Upper lobe of right lung (tissue), 1 donor: ENCODE measurements at regions not wholly inside any gene's neighbourhood (a gene's known extent, or its start where the extent isn't known, plus 50 kb on each side); places are given as distances from the start of the nearest gene placed in this dataset.

ENCODE experiments used
- ATAC-seq: fragments of 200-7000 bp; cut with Tn5 transposase; one replicate; pipeline ENCODE4 v1.9.1; 2020; ENCODE audit warnings: mild to moderate bottlenecking, moderate library complexity
- DNase-seq: peaks from one replicate; pipeline ENCODE4 v3.0.0-alpha.2; 2020
- H3K27ac ChIP-seq: fragments of 200-600 bp; one replicate; pipeline ENCODE4 v1.8.0; 2022
- H3K27me3 ChIP-seq: fragments of 200-600 bp; one replicate; pipeline ENCODE4 v1.8.0; 2022; ENCODE audit warnings: mild to moderate bottlenecking
- H3K36me3 ChIP-seq: fragments of 200-600 bp; one replicate; pipeline ENCODE4 v1.8.0; 2022
- H3K4me1 ChIP-seq: fragments of 200-600 bp; one replicate; pipeline ENCODE4 v1.8.0; 2022
- H3K4me3 ChIP-seq: fragments of 200-600 bp; one replicate; pipeline ENCODE4 v1.8.0; 2022; ENCODE audit warnings: mild to moderate bottlenecking
- H3K9me3 ChIP-seq: fragments of 200-600 bp; one replicate; pipeline ENCODE4 v1.8.0; 2022
- CTCF ChIP-seq: fragments of 200-600 bp; IDR thresholded peaks from one replicate; pipeline ENCODE4 v1.8.0; 2022; ENCODE audit warnings: antibody characterized with exemption
- intact Hi-C: fragments of 100-400 bp; cut with DNase I; formaldehyde crosslinking; loops from one replicate; pipeline ENCODE4 v1.11.0; 2022
- donor health status: DM: no; HTN: yes; CAD: no; lungs with severe emphysema.

GRCh38 chr4:36493251-36493650, 211.8 kb downstream of the DTHD1 start:
- Histone ChIP-seq H3K27me3 (no peaks in the 10 kb centered on the region), H3K4me3 (no peak overlapping the region), H3K27ac (no peak overlapping the region), H3K36me3 (no peaks in the 10 kb centered on the region), H3K9me3 (no peaks in the 10 kb centered on the region), H3K4me1 (no peaks in the 10 kb centered on the region)
- intact Hi-C loops, result no loop called here
- ATAC-seq (no peak), DNase-seq (no peak)
- no peak for TF ChIP-seq CTCF

- no peak overlapping the region for H3K27ac ChIP-seq
- DNase-seq (no peak), ATAC-seq (no peak)
- H3K4me3 ChIP-seq, result no peak overlapping the region
- H3K36me3 ChIP-seq, result no peaks in the 10 kb centered on the region
- H3K27me3 ChIP-seq, result no peaks in the 10 kb centered on the region
- H3K9me3 ChIP-seq, result no peaks in the 10 kb centered on the region
- no peak for TF ChIP-seq CTCF
- intact Hi-C loops, result no loop called here
- no peaks in the 10 kb centered on the region for H3K4me1 ChIP-seq
Observed at GRCh38 chr4:36494016-36494415, 212.6 kb downstream of the DTHD1 start.

GRCh38 chr4:36494747-36495146, 213.3 kb downstream of the DTHD1 start:
- no peak for DNase-seq
- Histone ChIP-seq H3K27ac (no peak overlapping the region), H3K4me1 (no peaks in the 10 kb centered on the region), H3K36me3 (no peaks in the 10 kb centered on the region), H3K4me3 (no peak overlapping the region), H3K9me3 (no peaks in the 10 kb centered on the region), H3K27me3 (no peaks in the 10 kb centered on the region)
- no peak for TF ChIP-seq CTCF
- ATAC-seq, result no peak
- intact Hi-C loops, result no loop called here

- DNase-seq (no peak), ATAC-seq (no peak)
- H3K4me3 ChIP-seq, result no peak overlapping the region
- no peaks in the 10 kb centered on the region for H3K9me3 ChIP-seq
- no peak overlapping the region for H3K27ac ChIP-seq
- H3K4me1 ChIP-seq, result no peaks in the 10 kb centered on the region
- intact Hi-C loops, result no loop called here
- H3K27me3 ChIP-seq, result no peaks in the 10 kb centered on the region
- H3K36me3 ChIP-seq, result no peaks in the 10 kb centered on the region
- no peak for TF ChIP-seq CTCF
Observed at GRCh38 chr4:36502350-36502749, 220.9 kb downstream of the DTHD1 start.

- ATAC-seq, result no peak
- no peak overlapping the region for H3K4me3 ChIP-seq
- H3K27ac ChIP-seq, result no peak overlapping the region
- no peaks in the 10 kb centered on the region for H3K27me3 ChIP-seq
- no peaks in the 10 kb centered on the region for H3K4me1 ChIP-seq
- TF ChIP-seq CTCF, result no peak
- no peaks in the 10 kb centered on the region for H3K9me3 ChIP-seq
- DNase-seq, result no peak
- no peaks in the 10 kb centered on the region for H3K36me3 ChIP-seq
- intact Hi-C loops, result no loop called here
Observed at GRCh38 chr4:36508394-36508793, 227.0 kb downstream of the DTHD1 start.

GRCh38 chr4:36509845-36510244, 228.4 kb downstream of the DTHD1 start:
- no peak for TF ChIP-seq CTCF
- H3K27me3 ChIP-seq, result no peaks in the 10 kb centered on the region
- no peak for ATAC-seq
- H3K36me3 ChIP-seq, result no peaks in the 10 kb centered on the region
- DNase-seq, result no peak
- H3K9me3 ChIP-seq, result no peaks in the 10 kb centered on the region
- no peak overlapping the region for H3K4me3 ChIP-seq
- H3K4me1 ChIP-seq, result no peaks in the 10 kb centered on the region
- intact Hi-C loops, result no loop called here
- H3K27ac ChIP-seq, result no peak overlapping the region
